ENCODE measurements at regions not wholly inside any gene's neighbourhood (a gene's known extent, or its start where the extent isn't known, plus 50 kb on each side); places are given as distances from the start of the nearest gene placed in this dataset.

GRCh38 chr5:89756955-89757354 is 652.6 kb downstream of the CETN3 start:
- Histone ChIP-seq H3K27ac (ENCODE audit: insufficient read depth, low read depth, low read length) (no peak overlapping the region), H3K4me1 (ENCODE audit: control insufficient read depth, extremely low read depth, insufficient read depth, low read length) (no peaks in the 10 kb centered on the region), H3K36me3 (ENCODE audit: control insufficient read depth in 2 of 2, extremely low read depth in 1 of 2, insufficient read depth in 2 of 2, low read length in 2 of 2) (no peaks in the 10 kb centered on the region), H3K9me3 (replicated peaks; ENCODE audit: control insufficient read depth, insufficient read depth, low read length) (no peaks in the 10 kb centered on the region), H3K79me2 (ENCODE audit: control insufficient read depth, insufficient read depth, low read length) (no peaks in the 10 kb centered on the region), H3K9me1 (replicated peaks; ENCODE audit: control insufficient read depth, extremely low read depth, insufficient read depth, low read length) (no peaks in the 10 kb centered on the region), H3K4me2 (ENCODE audit: insufficient read depth, low read length) (no peak overlapping the region), H4K20me1 (replicated peaks; ENCODE audit: control insufficient read depth, extremely low read depth, insufficient read depth, low read length) (no peaks in the 10 kb centered on the region), H2AFZ (ENCODE audit: low read depth, low read length) (no peak overlapping the region), H3K9ac (replicated peaks; ENCODE audit: extremely low read depth, insufficient read depth, low read length) (no peak overlapping the region), H3K27me3 (ENCODE audit: control insufficient read depth in 2 of 2, insufficient read depth in 2 of 2, low read length in 2 of 2) (no peaks in the 10 kb centered on the region), H3K4me3 (replicated peaks in 1 of 3; ENCODE audit: insufficient read depth in 1 of 3, low read depth in 1 of 3, low read length in 3 of 3) (no peak overlapping the region)
- DNase-seq (ENCODE audit: low read depth, low spot score), result no peak
- intact Hi-C loops (cut with micrococcal nuclease), result no loop called here
- FAIRE-seq, result no peak
- no TSS peak for BruUV-seq (replicated peaks)
- dilution Hi-C loops (cut with MboI; ENCODE audit: extremely low pct_ligation_motif_present, low sequenced_read_pairs), result no loop called here
- CTCF ChIA-PET, result no interaction called here
- TF ChIP-seq MYC (IDR thresholded peaks at IDR 0.05; ENCODE audit: low read depth, low read length), result no peak
- TF ChIP-seq POLR2AphosphoS5 (IDR thresholded peaks at IDR 0.05; ENCODE audit: insufficient read depth, low read depth, low read length), result no peak
- no peak for TF ChIP-seq GATA2 (IDR thresholded peaks at IDR 0.05; ENCODE audit: insufficient read depth, insufficient read length, low read depth, low read length)
- TF ChIP-seq, protein P1, sequence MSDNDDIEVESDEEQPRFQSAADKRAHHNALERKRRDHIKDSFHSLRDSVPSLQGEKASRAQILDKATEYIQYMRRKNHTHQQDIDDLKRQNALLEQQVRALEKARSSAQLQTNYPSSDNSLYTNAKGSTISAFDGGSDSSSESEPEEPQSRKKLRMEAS (IDR thresholded peaks at IDR 0.05; ENCODE audit: insufficient read depth, insufficient read length), result no peak
- no peak for TF ChIP-seq FOS (IDR thresholded peaks at IDR 0.05; ENCODE audit: borderline replicate concordance, insufficient read depth, low read length)
- no peak for TF ChIP-seq EZH2 (IDR thresholded peaks at IDR 0.05; ENCODE audit: borderline replicate concordance, low read depth, low read length, severe bottlenecking)
- TF ChIP-seq, protein P2, sequence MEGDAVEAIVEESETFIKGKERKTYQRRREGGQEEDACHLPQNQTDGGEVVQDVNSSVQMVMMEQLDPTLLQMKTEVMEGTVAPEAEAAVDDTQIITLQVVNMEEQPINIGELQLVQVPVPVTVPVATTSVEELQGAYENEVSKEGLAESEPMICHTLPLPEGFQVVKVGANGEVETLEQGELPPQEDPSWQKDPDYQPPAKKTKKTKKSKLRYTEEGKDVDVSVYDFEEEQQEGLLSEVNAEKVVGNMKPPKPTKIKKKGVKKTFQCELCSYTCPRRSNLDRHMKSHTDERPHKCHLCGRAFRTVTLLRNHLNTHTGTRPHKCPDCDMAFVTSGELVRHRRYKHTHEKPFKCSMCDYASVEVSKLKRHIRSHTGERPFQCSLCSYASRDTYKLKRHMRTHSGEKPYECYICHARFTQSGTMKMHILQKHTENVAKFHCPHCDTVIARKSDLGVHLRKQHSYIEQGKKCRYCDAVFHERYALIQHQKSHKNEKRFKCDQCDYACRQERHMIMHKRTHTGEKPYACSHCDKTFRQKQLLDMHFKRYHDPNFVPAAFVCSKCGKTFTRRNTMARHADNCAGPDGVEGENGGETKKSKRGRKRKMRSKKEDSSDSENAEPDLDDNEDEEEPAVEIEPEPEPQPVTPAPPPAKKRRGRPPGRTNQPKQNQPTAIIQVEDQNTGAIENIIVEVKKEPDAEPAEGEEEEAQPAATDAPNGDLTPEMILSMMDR (IDR thresholded peaks at IDR 0.05; ENCODE audit: extremely low read depth in 1 of 2, insufficient read depth in 1 of 2, low read depth in 1 of 2, low read length in 2 of 2), result no peak
- POLR2A ChIA-PET, result no interaction called here

Data from endothelial cell of umbilical vein (primary cell).